Stimulated activated effector memory CD8-positive, alpha-beta T cell treated with anti-CD3 and anti-CD28 coated beads, Interleukin-12 subunit alpha, Interleukin-12 subunit beta, amount 100 ng/mL, for 72 hours (primary cell): ENCODE measurements at regions not wholly inside any gene's neighbourhood (a gene's known extent, or its start where the extent isn't known, plus 50 kb on each side); places are given as distances from the start of the nearest gene placed in this dataset.

ENCODE experiments used
- ATAC-seq: fragments of 150-1000 bp; cut with Tn5 transposase; 2 replicates; pipeline ENCODE4 v1.10.0; 2021
- DNase-seq, 2 donors: peaks; one replicate each; pipeline ENCODE4 v3.0.0; 2021 to 2022; ENCODE audit warnings: low spot score in 2 of 2
- H3K27ac Mint-ChIP-seq: one replicate; pipeline ENCODE4 v1.8.0; 2022; ENCODE audit warnings: mild to moderate bottlenecking, mixed read lengths
- H3K36me3 Mint-ChIP-seq: one replicate; pipeline ENCODE4 v1.8.0; 2022; ENCODE audit warnings: mild to moderate bottlenecking, mixed read lengths
- H3K4me1 Mint-ChIP-seq: one replicate; pipeline ENCODE4 v1.8.0; 2022; ENCODE audit warnings: mixed read lengths
- H3K4me3 Mint-ChIP-seq: one replicate; pipeline ENCODE4 v1.8.0; 2022; ENCODE audit warnings: mild to moderate bottlenecking, mixed read lengths
- H3K9me3 Mint-ChIP-seq: one replicate; pipeline ENCODE4 v1.8.0; 2022; ENCODE audit warnings: mixed read lengths

DNA sequence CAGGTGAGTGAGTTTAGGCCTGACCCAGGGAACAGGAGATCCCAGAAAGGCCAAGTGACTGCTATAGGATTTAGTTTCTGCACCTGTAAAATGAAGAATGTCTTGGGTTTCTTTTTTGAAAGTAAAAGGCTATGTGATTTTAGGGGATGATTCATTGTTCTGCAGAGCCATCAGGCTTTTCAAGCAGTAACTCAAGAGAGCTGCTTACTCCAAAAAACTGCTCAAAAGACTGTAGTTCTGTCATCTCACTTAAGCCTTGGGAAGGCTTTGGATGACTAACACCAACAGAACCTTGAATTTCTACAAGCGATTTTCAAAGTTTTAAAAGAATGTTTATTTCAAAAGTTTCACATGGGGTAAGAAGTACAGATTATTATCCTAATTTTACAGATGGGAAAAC, 165.1 kb downstream of the HAUS1 start:
- Mint-ChIP-seq H3K9me3 (no peaks in the 10 kb centered on the region), H3K27ac (no peak overlapping the region), H3K36me3 (peaks cover 41% of the 10 kb centered on the region), H3K4me3 (no peak overlapping the region), H3K4me1 (peaks cover 13% of the 10 kb centered on the region)
- ATAC-seq, result no peak
- DNase-seq, result no peak

DNA sequence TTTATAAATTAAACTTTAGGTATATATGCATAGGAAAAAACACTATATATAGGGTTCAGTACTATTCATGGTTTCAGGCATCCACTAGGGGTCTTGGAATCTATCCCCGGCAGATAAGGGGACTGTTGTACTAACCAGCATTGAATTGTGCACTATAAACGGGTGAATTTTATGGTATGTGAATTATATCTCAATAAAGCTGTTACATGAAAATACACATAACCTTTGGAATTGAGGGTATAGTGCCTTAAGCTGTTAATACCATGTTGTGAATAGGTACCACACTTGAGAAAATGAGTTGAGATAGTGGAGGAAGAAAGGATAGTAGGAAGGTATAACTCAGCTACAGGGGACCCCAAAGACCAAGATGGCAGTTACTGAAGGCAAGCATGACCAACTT, 167.3 kb downstream of the HAUS1 start:
- no peak for DNase-seq
- Mint-ChIP-seq H3K36me3 (peaks cover 21% of the 10 kb centered on the region), H3K4me1 (peaks cover 7% of the 10 kb centered on the region), H3K27ac (no peak overlapping the region), H3K4me3 (no peak overlapping the region), H3K9me3 (no peaks in the 10 kb centered on the region)
- no peak for ATAC-seq

- no peak overlapping the region for H3K4me3 Mint-ChIP-seq
- H3K9me3 Mint-ChIP-seq, result no peaks in the 10 kb centered on the region
- ATAC-seq, result no peak
- DNase-seq, result peak in 1 of 2 donors; percentile 39
- H3K4me1 Mint-ChIP-seq, result peaks cover 22% of the 10 kb centered on the region
- H3K27ac Mint-ChIP-seq, result peak overlapping the region; percentile 20
- peaks cover 6% of the 10 kb centered on the region for H3K36me3 Mint-ChIP-seq
These were observed 169.7 kb downstream of the HAUS1 start for GRCh38 chr18:46273861-46274260.

- ATAC-seq, result no peak
- peak overlapping the region; percentile 20 for H3K27ac Mint-ChIP-seq
- H3K36me3 Mint-ChIP-seq, result peaks cover 2% of the 10 kb centered on the region
These were observed 170.1 kb downstream of the HAUS1 start for GRCh38 chr18:46274266-46274665.

DNA sequence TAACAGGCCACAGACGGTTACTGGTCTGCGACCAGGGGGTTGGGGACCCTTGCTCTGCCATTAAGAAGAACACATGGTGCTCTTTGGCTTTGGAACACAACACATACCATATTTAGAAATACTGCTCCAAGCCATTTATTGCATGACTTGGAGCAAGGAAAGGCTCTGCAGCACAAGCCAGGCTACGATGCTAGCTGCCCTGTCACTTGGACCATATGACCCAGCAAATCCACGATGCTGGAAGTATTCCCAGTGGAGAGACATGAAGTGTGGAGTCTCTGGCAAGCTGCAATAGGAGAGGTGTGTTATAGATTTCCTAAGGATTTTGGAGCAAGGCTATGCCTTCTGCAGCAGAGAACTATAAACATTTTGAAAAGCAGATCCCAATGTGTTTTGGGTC, 171.2 kb downstream of the HAUS1 start:
- Mint-ChIP-seq H3K9me3 (no peaks in the 10 kb centered on the region), H3K36me3 (no peaks in the 10 kb centered on the region), H3K4me3 (no peak overlapping the region), H3K27ac (peak overlapping the region; percentile 23), H3K4me1 (peaks cover 24% of the 10 kb centered on the region)
- no peak for ATAC-seq
- no peak for DNase-seq

More at GRCh38 chr18:46274266-46274665, 170.1 kb downstream of the HAUS1 start:
- Mint-ChIP-seq H3K4me1 (peaks cover 24% of the 10 kb centered on the region), H3K9me3 (no peaks in the 10 kb centered on the region), H3K4me3 (no peak overlapping the region)
- DNase-seq, result no peak

DNA sequence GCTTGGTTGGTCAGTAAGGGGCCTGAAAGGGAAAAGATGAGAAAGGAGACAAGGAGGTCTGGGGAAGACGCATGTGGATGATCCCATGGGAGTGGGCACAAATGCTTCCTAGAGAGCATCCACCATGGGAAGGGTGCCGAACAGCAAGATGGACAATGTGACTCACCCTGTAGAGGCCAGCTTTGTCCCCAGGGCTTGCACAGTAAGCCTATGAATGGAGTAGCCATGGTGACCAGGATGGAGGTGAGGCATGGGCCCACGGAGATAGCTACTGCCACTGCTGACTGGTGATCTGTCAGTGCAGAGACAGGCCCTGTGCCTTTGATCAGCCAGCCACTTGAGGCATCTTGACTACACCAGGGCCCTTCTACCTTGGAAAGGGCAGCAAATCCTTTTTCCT, 172.6 kb downstream of the HAUS1 start:
- Mint-ChIP-seq H3K4me3 (no peak overlapping the region), H3K36me3 (no peaks in the 10 kb centered on the region), H3K4me1 (peaks cover 24% of the 10 kb centered on the region), H3K9me3 (no peaks in the 10 kb centered on the region), H3K27ac (peak overlapping the region; percentile 23)
- no peak for DNase-seq
- ATAC-seq, result no peak

DNA sequence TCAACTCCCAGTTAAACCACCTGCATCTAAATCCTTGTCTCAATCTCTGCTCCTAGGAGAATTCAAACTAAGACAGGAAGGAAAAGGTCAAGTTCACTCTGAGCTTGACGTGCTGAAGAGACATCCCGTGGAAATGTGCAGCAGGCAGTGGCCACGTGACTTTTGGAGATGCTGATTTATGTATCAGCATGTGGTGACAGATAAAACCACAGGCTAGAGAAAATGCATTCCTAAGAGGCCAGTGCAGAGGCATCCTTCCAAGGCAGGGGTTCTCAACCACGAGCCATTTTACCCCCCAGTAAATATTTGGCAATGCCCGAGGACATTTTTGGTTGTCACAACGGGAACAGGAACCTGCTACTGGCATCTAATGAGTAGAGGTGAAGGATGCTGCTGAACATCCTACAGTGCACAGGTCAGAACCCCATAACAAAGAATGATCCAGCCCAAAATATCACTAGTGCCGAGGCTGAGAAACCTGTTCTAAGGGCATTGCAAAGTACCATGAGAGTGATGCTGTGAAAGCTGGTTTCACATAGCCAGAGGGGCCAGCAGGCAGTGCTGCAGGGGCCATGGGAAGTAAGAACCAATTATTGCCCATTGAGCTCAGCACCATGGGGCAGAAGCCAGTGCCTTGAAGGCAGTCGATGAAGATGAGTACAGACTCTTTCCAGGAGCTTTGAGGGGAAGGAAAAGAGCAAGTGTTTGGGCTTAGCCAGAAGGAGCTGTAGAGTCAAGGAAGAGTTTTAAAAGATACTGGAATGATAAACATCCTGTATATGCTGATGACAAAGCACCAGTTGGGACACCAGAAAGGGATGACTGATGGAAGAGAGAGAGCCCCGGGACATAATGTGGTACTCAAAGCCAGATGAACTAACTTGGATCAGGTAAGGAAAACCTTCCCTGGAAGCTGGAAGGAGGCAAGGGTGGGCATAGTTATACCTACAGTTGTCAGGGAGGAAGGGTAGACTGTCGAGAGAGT, 174.6 kb downstream of the HAUS1 start:
- H3K4me3 Mint-ChIP-seq, result no peak overlapping the region
- DNase-seq, result peak in 1 of 2 donors; percentile 47
- H3K27ac Mint-ChIP-seq, result no peak overlapping the region
- H3K9me3 Mint-ChIP-seq, result no peaks in the 10 kb centered on the region
- ATAC-seq, result no peak
- no peaks in the 10 kb centered on the region for H3K36me3 Mint-ChIP-seq
- peaks cover 24% of the 10 kb centered on the region for H3K4me1 Mint-ChIP-seq

DNA sequence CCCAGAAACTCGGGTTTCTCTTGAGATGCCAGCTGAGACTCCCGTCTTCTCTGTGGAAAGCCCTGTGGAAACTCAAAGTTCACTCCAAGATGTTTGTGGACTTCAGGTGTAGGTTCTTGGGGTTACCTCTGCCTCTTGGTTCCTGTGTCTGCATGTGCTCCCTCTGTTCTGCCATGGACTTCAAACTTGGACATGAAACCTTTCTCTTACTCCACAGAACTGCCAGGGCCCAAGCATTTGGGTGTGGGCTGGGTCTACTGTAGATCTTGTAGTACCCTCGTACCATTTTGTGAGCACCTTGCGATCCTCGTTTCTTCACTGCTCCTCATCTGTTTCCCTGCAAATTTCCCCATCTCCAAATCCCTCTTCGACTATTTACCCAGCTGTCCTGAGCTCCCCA, 175.5 kb downstream of the HAUS1 start:
- Mint-ChIP-seq H3K36me3 (no peaks in the 10 kb centered on the region), H3K27ac (no peak overlapping the region), H3K9me3 (no peaks in the 10 kb centered on the region), H3K4me3 (no peak overlapping the region), H3K4me1 (peaks cover 18% of the 10 kb centered on the region)
- ATAC-seq, result no peak
- DNase-seq, result no peak

GRCh38 chr18:46281185-46282176, 177.3 kb downstream of the HAUS1 start:
- Mint-ChIP-seq H3K27ac (no peak overlapping the region), H3K4me3 (no peak overlapping the region), H3K9me3 (no peaks in the 10 kb centered on the region), H3K4me1 (peaks cover 18% of the 10 kb centered on the region), H3K36me3 (no peaks in the 10 kb centered on the region)
- DNase-seq (peak; percentile 40 to 69), ATAC-seq (peak; percentile 83)

GRCh38 chr18:46282177-46282570, 178.0 kb downstream of the HAUS1 start:
- ATAC-seq (no peak), DNase-seq (no peak)
- H3K27ac Mint-ChIP-seq, result no peak overlapping the region
- no peak overlapping the region for H3K4me3 Mint-ChIP-seq
- H3K36me3 Mint-ChIP-seq, result no peaks in the 10 kb centered on the region
- H3K4me1 Mint-ChIP-seq, result peaks cover 18% of the 10 kb centered on the region
- H3K9me3 Mint-ChIP-seq, result no peaks in the 10 kb centered on the region

DNA sequence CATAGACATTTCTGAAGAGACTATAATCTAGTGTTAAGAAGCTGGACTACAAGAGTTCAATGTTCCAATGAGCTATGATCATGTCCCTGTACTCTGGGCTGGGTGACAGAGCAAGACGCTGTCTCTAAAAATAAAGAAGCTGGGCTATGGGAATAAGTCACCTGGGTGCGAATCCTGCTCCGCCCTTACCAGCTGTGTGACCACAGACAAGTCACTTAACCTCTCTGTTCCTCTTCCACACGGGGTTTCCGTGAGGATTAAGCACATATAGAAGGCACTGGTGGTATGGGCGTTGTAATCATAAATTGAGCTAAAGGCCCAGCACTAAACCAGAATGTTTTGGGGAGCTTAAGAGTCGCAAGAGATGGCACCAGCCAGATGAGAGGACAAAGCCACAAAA, 178.5 kb downstream of the HAUS1 start:
- Mint-ChIP-seq H3K27ac (no peak overlapping the region), H3K4me1 (peaks cover 14% of the 10 kb centered on the region)
- ATAC-seq, result no peak

DNA sequence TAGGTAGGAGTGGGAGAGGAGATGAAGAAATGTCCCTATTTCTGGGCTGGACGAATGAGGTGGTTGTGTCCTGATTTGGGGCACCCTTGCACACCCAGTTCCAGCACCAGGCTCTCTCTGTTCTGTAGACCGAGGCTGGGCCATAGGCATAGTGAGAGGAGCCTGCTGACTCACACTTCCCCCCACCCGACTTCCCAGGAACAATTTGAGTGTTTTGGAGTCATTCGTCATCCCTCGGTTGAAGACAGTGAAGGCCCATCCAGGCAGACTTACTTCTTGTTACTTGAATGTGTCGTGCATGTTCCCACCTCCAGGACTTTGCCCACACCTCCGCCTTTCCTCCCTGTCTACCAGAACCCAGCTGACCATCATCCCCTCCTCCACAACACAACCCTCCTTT, 179.1 kb downstream of the HAUS1 start:
- no peaks in the 10 kb centered on the region for H3K9me3 Mint-ChIP-seq
- H3K4me1 Mint-ChIP-seq, result peaks cover 8% of the 10 kb centered on the region
- ATAC-seq, result no peak
- H3K4me3 Mint-ChIP-seq, result no peak overlapping the region
- DNase-seq, result no peak
- H3K36me3 Mint-ChIP-seq, result no peaks in the 10 kb centered on the region
- no peak overlapping the region for H3K27ac Mint-ChIP-seq

More for the DNA sequence above, 178.5 kb downstream of the HAUS1 start:
- no peak for DNase-seq
- Mint-ChIP-seq H3K9me3 (no peaks in the 10 kb centered on the region), H3K36me3 (no peaks in the 10 kb centered on the region), H3K4me3 (no peak overlapping the region)

- no peak overlapping the region for H3K4me3 Mint-ChIP-seq
- no peaks in the 10 kb centered on the region for H3K9me3 Mint-ChIP-seq
- DNase-seq, result no peak
- peaks cover 2% of the 10 kb centered on the region for H3K4me1 Mint-ChIP-seq
- H3K36me3 Mint-ChIP-seq, result no peaks in the 10 kb centered on the region
- no peak overlapping the region for H3K27ac Mint-ChIP-seq
- no peak for ATAC-seq
These were observed 179.7 kb downstream of the HAUS1 start for GRCh38 chr18:46283895-46284295.

GRCh38 chr18:46289463-46289862, 185.3 kb downstream of the HAUS1 start:
- H3K36me3 Mint-ChIP-seq, result no peaks in the 10 kb centered on the region
- ATAC-seq, result no peak

DNA sequence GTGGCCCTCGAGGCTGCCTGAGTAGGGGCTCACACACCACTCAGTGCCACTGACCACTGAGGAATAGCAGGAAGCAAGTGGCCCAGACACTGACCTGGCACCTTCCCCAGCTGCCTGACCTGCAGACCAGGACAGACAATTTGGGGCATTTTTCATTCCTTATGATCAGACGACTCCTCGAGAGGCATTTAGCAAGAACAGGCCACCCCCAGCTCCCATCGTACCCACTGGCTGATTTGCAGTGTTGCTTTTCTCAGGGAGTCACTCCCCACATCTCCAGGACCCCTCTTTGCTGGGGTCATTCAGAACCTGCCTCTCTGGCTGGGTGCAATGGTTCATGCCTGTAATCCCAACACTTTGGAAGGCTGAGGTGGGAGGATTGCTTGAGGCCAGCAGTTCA, 185.7 kb downstream of the HAUS1 start:
- no peaks in the 10 kb centered on the region for H3K9me3 Mint-ChIP-seq
- ATAC-seq, result no peak
- DNase-seq, result no peak
- no peaks in the 10 kb centered on the region for H3K36me3 Mint-ChIP-seq
- no peak overlapping the region for H3K27ac Mint-ChIP-seq
- no peak overlapping the region for H3K4me3 Mint-ChIP-seq
- H3K4me1 Mint-ChIP-seq, result no peaks in the 10 kb centered on the region

More at GRCh38 chr18:46289463-46289862, 185.3 kb downstream of the HAUS1 start:
- H3K9me3 Mint-ChIP-seq, result no peaks in the 10 kb centered on the region
- no peak overlapping the region for H3K27ac Mint-ChIP-seq
- no peaks in the 10 kb centered on the region for H3K4me1 Mint-ChIP-seq
- DNase-seq, result no peak
- no peak overlapping the region for H3K4me3 Mint-ChIP-seq
